NCI-H345 treated with DMSO at 0.1 percent for 48 hours (cell line): ENCODE measurements at regions not wholly inside any gene's neighbourhood (a gene's known extent, or its start where the extent isn't known, plus 50 kb on each side); places are given as distances from the start of the nearest gene placed in this dataset.

Experiments used
- DNase-seq: peaks from one replicate; lab custom pipeline; 2025; ENCODE audit not compliant: unreplicated experiment; lab: John Stamatoyannopoulos, UW

DNA sequence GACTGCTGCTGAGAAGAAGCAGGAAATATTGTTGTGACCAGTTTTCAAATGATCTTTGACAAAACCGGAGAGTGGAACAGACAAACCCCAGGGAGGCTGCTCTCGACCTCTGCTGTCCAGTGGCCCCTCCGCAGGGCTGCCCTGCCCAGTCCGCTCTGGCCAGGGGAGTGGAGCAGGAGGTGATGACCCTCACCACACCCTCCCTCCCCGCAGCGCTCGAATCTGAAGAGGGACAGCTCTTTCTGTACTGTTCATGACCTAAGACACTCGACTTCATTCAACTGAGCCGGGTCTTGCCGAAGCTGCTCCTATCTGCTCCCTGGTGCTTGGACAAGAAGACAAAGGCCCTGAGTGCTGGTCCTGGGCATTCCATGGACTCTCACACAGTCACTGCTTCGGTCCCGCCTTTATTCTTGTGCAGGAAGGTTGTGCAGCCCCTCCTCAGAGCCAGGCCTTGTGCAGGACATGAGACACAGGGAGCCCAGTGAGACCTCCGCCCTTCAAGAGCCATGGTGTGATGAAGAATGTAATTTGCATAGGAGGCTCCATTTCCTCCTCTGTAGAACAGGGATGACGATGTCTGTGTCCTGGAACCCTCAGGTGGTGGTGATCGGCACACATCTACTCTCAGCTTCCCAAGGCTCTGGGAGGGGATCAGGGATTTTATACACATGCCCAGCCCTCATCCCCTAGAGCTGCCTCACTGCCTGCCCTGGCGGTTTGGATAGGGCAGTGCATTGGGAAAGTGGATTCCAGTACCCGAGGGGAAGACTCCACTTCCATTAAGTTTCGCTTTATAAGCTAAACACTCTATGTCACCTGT, 97.1 kb upstream of the PRR20G start:
- no peak for DNase-seq

- no peak for DNase-seq
Measured at GRCh38 chr3:127383656-127384179, 95.9 kb upstream of the PRR20G start.

GRCh38 chr3:127377801-127378655, 90.2 kb upstream of the PRR20G start:
- no peak for DNase-seq

DNA sequence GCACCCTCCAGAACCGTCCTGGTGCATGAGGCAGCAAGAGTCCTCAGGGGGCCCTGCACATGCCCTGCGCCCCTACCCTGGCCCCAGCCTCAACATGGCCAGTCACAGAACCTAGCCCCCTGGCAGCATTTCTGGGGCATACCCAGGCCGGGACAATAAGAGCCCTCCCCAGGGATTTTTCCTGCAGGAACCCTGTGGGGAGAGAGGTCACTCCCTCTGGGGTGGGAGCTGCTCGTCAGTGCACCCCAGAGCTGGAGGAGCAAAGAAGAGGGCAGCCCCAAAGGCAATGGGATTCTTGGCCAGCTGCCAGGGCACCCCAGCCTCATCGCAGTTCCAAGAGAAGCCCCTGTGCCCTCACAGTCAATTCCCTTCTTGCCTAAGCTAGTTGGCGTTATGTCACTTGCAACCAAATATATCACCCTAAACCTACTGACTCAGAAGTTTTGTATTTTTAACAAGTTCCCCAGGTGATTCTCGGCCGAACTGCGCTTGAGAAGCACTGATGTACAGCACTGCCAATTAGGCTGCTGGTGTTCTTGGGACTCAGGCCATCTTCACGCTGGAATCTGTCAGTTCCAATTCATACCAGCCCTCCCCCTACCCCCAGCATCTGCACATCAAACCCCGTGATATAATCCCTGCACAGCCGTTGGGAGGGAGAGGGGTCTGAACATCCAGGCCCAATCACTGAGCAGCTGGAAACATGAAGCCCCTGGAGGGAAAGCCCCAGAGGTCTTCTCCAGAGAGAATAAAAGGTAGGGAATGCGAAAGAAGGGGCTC, 87.5 kb upstream of the PRR20G start:
- DNase-seq = no peak

- no peak for DNase-seq
Measured at GRCh38 chr3:127374086-127375010, 86.5 kb upstream of the PRR20G start.

- DNase-seq = no peak
Measured at GRCh38 chr3:127373441-127374085, 85.7 kb upstream of the PRR20G start.

DNA sequence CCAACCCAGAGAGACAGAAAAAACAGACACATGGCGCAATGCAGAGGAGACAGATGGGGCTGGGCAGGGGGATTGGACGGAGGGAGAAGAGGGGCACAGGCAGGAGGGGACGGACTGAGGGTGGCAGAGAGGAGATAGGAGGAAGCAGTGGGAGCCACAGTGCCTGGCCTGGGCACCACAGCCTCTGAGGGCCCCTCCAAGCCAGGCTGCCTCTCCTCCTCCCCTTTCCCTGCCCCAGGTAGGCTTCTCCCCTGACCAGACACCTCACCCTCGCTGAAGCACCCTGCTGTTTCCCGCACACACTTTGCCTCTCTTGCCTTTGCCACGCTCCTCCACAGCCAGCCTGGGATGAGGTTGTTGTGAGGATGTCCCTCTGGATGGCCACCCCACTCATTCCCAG, 84.0 kb upstream of the PRR20G start:
- no peak for DNase-seq

DNA sequence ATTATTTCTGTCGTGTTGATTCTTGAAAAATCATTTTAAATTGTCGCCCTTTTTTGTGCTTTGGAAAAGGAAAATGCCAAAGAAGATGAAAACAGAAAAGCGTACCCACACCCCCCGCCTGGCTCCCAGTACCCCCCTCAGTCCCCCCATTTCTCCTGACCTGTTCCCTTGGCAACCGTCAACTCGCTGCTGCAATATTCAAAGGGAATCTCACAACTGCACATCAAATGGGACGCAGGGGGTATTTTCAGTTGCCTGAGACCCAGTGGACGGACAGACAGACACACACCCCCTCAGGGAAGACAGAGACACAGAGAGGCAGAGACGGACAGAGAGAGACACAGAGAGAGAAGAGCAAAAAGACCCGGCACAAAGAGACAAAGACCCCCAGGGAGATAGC, 83.5 kb upstream of the PRR20G start:
- no peak for DNase-seq

GRCh38 chr3:127370906-127371305, 83.1 kb upstream of the PRR20G start:
- no peak for DNase-seq

DNA sequence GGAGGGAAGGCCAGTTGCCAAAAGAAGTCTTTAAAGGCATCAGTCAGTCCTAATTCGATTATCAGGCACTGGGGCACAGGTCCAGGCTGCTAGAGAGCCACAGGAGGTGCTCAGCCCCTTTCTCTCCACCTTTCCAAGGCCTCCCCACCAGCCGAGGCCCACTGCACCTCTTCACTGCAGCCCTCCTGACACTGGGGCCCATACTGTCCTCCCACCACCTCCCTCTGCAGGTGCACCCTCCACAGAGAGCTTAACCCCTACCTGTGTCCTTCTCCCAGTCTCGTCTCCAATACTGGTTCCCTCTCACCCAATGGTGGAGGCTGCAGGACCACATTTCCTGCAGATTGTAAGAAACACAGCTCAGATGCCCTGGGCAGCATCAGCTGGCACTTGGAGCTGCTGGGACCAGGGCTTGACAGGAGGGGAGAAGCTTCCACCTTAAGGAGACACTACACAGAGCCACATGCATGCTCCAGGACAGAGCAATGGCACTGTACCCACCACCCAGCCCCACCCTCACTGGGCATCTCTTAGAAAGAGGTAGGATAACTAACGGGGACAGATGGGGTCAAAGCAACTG, 81.6 kb upstream of the PRR20G start:
- no peak for DNase-seq

DNA sequence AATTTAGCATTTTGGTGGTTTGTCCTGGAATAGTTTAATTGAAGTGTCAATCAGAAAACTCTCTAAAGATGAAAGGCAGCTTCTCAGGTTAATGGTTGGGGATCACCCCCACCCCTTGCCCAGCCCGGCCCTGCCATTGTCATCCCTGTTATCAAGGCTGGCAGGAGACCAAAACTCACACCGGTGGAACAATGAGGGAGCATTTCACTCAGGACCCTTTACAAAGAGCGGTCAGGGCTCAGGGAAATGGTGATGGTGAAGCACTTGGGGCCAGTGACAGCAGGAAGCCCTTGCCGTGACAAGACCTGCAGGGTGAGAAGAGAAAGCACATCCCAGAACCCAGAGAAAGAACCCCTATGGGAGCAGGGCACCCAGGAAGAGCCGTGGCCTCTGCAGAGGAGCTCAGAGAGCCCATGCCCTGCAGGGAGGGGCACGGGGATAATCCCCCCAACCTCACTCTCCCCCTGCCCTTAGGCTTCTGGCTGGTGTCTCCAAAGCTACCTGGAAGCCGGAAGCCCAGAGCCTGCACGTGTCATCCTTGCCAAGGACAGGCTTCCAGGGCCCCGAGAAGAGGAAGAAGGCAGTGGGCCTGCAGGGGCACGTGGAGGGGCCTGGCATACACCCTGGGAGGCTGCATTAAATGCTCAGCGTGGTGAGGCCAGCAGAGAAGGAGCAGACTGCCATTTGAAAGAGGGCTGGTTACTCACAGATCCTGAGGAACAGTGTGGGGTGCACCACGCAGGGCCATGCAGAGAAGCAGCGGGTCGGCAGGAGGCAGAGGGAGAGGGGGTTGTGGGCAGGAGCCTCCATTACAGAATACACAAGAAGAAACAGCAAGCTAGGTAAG, 80.6 kb upstream of the PRR20G start:
- DNase-seq = peak; percentile 28

DNA sequence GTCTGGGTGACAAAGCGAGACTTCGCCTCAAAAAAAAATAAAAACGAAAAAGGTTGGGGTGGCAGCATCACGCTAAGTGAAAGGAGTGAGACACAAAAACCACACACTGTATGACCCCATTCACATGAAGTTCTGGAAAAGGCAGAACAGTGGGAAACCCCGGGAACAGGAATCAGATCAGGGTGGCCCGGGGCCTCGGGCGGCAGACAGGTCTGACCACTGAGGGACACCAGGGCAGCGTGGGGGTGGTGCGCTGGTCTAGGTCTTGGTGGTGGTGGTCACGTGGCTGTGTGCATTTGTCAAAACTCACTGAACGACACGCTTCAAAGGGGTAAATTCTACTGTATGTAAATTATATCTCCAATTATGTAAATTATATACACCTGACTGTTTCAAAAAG, 79.7 kb upstream of the PRR20G start:
- DNase-seq = no peak

DNA sequence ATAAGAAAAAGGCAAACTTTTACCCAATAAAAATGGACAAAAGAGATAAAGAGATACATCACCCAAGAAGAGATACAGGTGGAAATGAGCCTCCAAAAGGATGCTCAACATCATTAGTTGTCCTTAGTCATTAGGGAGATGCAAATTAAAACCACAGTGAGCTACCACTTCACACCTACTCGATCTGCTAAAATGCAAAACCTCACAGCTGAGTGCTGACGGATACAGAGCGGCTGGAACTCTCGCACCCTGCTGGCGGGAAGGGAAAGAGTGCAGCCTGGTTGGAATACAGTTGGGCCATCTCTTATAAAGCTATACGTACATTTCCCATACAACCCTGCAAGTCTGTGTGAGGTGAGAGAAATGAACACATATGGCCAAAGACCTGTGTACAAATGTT, 78.5 kb upstream of the PRR20G start:
- DNase-seq = no peak

DNA sequence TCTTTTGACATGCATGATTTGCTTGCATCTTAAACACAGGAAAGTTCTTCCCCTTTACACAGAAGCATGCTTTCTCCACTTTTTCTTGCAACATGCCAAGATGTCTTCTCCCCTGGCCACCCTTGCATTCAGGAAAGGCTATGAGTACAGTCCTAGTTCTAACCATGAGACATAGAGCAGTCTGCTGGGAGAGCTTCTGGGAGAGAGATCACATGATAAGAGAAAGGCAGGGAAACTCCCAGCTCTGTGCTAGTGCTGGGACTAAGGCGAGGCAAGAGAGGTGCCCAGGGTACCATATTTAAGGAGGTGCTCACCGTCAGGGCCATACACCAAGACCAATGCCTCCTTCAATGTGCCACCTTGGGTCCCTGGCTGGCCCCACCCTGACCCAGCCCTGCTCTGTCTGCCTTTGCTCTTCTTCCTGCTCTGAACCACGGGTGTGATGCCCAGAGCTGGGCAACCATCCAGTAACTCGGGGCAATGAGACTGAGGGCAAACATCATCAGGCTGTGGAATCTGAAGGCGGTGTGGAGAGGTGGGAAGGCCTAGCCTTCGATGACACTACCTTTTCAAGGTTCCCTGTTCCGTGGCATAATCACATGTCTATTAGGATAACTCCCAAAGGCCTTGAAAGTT, 77.4 kb upstream of the PRR20G start:
- DNase-seq = no peak

DNA sequence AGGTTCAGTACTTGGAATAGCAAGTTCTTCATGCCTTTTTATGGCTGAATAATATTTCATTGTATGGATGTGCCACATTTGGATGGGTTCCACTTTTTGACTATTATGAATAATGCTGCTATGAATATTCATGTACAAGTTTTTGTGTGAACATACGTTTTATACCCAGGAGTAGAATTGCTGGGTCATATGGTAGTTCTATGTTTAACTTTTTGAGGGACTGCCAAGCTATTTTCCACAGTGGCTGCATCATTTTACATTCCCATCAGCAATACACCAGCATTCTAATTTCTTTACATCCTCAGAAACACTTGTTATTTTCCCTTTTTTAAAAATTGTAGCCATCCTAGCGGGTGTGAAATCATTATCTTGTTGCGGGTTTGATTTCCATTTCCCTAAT, 76.0 kb upstream of the PRR20G start:
- DNase-seq = no peak

- no peak for DNase-seq
Measured at GRCh38 chr3:127363171-127363570, 75.3 kb upstream of the PRR20G start.

- no peak for DNase-seq
Measured at GRCh38 chr3:127360647-127361046, 72.8 kb upstream of the PRR20G start.

DNA sequence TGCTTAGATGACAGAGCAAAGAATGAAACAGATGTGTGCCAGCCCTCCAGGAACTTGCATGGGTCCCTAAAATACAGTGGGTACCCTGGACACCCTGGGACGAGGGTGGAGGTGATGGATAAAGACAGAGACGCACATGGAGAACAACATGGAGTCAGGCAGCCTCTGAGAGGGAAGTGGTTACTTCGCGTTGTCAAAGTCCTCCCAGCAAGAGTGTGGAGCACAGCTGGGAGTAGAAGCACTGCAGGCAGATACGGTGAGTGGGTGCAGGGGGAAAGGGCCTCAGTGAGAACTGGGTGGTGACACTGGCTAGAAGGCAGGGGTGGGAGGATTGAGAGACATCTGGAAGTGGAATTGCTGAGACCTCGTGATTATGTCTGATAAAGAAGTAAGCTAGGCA, 70.8 kb upstream of the PRR20G start:
- no peak for DNase-seq
